ENCODE measurements at regions not wholly inside any gene's neighbourhood (a gene's known extent, or its start where the extent isn't known, plus 50 kb on each side); places are given as distances from the start of the nearest gene placed in this dataset.

GRCh38 chr6:165939047-165939446, 228.6 kb downstream of the TBXT start:
- WGBS, 2 experiments (ENCODE audit: extremely low coverage in 2 of 2, insufficient read length in 1 of 2): no CpG with 5 or more reads among the region's 5 CpGs
- H4K91ac ChIP-seq (ENCODE audit: insufficient read depth, low read depth, low read length): no peak overlapping the region
- peaks cover 12% of the 10 kb centered on the region for H3K36me3 ChIP-seq (ENCODE audit: control insufficient read depth, insufficient read depth, low read length)
- no peak overlapping the region for H4K5ac ChIP-seq (ENCODE audit: low read depth, low read length)
- H3K18ac ChIP-seq (ENCODE audit: low read depth, low read length): no peak overlapping the region
- BruUV-seq (replicated peaks): no TSS peak
- TF ChIP-seq CHD1 (IDR thresholded peaks at IDR 0.05; ENCODE audit: low read depth, low read length) (no peak), ELK1 (IDR thresholded peaks at IDR 0.05; ENCODE audit: borderline replicate concordance, low read depth, low read length) (no peak), SMC3 (IDR thresholded peaks at IDR 0.05; ENCODE audit: low read depth, low read length) (no peak), NFE2L2 (IDR thresholded peaks at IDR 0.05; ENCODE audit: low read depth, low read length) (no peak), CTCF (conservative IDR thresholded peaks at IDR 0.05; ENCODE audit: low read depth, low read length) (no peak), MAZ (IDR thresholded peaks at IDR 0.05; ENCODE audit: borderline replicate concordance, low read depth, low read length) (no peak), RAD21 (IDR thresholded peaks at IDR 0.05; ENCODE audit: low read length) (no peak), RCOR1 (IDR thresholded peaks at IDR 0.05; ENCODE audit: insufficient replicate concordance, low read length) (no peak)
- no peak overlapping the region for H3K56ac ChIP-seq (ENCODE audit: extremely low read depth, insufficient read depth, low read length)
- H3K14ac ChIP-seq (replicated peaks; ENCODE audit: low read depth, low read length): no peak overlapping the region
- peaks cover 2% of the 10 kb centered on the region; the same call in 1 of the 2 replicates for H3K9me3 ChIP-seq (ENCODE audit: control insufficient read depth, insufficient read depth, low read length)
- no peak overlapping the region for H2AFZ ChIP-seq (replicated peaks; ENCODE audit: low read length, poor library complexity)
- no peak overlapping the region for H3K23ac ChIP-seq (ENCODE audit: low read depth, low read length)
- no peak overlapping the region for H2BK120ac ChIP-seq (ENCODE audit: low read depth, low read length)
- ATAC-seq (ENCODE audit: low read depth): no peak
- in situ Hi-C loops (cut with MboI; ENCODE audit: low sequenced_read_pairs): no loop called here
- H3K79me1 ChIP-seq (ENCODE audit: low read depth in 1 of 2, low read length in 2 of 2): peaks cover 0 to 4% of the 10 kb centered on the region in 2 experiments; a peak in 1 of 4 replicates
- no peak overlapping the region for H3K27ac ChIP-seq (ENCODE audit: insufficient read depth, low read length)
- H2BK5ac ChIP-seq (ENCODE audit: low read depth, low read length, poor library complexity, severe bottlenecking): no peak overlapping the region
- no peak overlapping the region for H3K4me3 ChIP-seq (ENCODE audit: insufficient read depth, low read depth, low read length)
- no peaks in the 10 kb centered on the region for H3K9me1 ChIP-seq (ENCODE audit: insufficient read depth, low read length)
- POLR2A ChIA-PET (ENCODE audit: unreplicated experiment): no interaction called here
- H3K4me2 ChIP-seq (ENCODE audit: low read depth, low read length): no peak overlapping the region
- H2BK15ac ChIP-seq (ENCODE audit: low read depth, low read length): no peak overlapping the region
- CTCF ChIA-PET: no interaction called here
- H3K27me3 ChIP-seq (ENCODE audit: control insufficient read depth, insufficient read depth, low read length): no peaks in the 10 kb centered on the region
- H4K8ac ChIP-seq (ENCODE audit: low read depth in 2 of 2, low read length in 2 of 2): no peak overlapping the region
- H2BK20ac ChIP-seq (ENCODE audit: low read depth, low read length): no peak overlapping the region
- H3K4ac ChIP-seq (ENCODE audit: low read depth, low read length): no peak overlapping the region
- H3K9ac ChIP-seq (ENCODE audit: low read depth, low read length): no peak overlapping the region
- H2AK9ac ChIP-seq (replicated peaks; ENCODE audit: low read depth, low read length, poor library complexity): no peak overlapping the region
- intact Hi-C loops (cut with micrococcal nuclease): no loop called here
- H4K20me1 ChIP-seq (ENCODE audit: insufficient read depth, low read length): no peaks in the 10 kb centered on the region
- H3K4me1 ChIP-seq (ENCODE audit: control insufficient read depth, insufficient read depth, low read length): no peaks in the 10 kb centered on the region; the same call in 1 of the 2 replicates
- no peak overlapping the region for H2AK5ac ChIP-seq (ENCODE audit: low read depth, low read length)
- no peak for DNase-seq
- dilution Hi-C loops (cut with HindIII; ENCODE audit: low sequenced_read_pairs, unreplicated experiment): no loop called here
